GM21367 (cell line): ENCODE measurements at regions not wholly inside any gene's neighbourhood (a gene's known extent, or its start where the extent isn't known, plus 50 kb on each side); places are given as distances from the start of the nearest gene placed in this dataset.

Experiments
- ATAC-seq: cut with Tn5 transposase; IDR thresholded peaks from one replicate; pipeline ENCODE4 v1.9.1; 2021; ENCODE audit not compliant: unreplicated experiment

DNA sequence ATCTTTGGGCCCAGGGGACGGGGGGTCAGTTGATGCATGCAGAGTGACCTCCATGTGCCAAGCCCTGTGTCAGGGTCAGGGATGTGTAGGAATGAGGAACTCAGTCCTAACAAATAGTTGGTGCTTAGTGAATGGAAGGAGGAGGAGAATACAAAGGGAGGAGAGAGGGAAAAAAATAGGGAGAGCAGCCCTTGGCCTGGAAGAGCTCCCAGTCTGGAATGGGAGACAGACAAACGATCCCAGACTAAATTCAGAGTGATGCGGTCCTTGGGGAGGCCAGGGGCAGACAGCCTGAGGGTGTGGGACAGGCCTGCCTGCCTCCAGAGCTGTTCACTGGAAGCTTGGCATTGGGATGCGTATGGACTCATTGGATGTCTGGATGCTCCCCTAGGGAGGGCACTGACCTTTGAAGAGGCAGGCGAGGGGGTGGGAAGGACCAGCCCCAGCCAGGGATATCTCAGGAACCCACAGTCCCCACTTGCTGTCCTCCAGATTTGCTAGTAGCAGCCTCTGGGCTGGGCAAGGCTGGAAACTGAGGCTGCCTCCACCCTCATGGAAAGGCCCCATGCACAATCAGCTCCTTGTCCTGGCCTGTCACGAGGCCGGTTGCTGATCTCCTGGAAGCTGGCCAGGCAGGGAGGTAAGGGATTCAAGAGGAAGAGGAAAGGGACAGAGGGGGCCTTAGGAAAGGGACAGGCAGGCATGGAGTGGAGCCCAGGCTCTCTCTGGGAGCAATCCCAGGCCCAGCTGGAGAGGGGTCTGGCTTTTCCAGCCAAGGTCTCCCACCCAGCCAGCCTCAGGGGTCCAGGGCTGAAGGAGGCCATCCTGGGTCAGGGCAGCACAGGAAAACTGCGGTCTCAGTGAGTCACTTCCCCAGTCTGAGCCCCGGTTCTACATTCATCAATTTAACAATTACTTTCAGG lies 69.0 kb upstream of the GGTA1 start:
- ATAC-seq, result no peak

DNA sequence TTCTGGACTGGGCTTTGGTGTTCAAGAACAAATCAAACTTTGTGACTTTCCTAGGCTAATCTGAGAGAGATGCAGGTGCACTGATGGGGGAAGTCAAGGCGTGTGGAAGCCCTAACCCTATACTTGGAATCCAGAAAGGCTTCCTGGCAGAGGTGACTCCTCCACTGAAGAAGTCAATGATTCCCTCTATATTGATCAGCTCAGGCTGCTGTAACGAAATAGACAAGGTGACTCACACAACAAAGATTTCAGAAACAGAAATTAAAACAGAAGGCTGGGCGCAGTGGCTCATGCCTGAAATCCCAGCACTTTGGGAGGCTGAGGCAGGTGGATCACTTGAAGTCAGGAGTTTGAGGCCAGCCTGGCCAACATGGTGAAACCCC lies 69.6 kb upstream of the GGTA1 start:
- ATAC-seq, result no peak

DNA sequence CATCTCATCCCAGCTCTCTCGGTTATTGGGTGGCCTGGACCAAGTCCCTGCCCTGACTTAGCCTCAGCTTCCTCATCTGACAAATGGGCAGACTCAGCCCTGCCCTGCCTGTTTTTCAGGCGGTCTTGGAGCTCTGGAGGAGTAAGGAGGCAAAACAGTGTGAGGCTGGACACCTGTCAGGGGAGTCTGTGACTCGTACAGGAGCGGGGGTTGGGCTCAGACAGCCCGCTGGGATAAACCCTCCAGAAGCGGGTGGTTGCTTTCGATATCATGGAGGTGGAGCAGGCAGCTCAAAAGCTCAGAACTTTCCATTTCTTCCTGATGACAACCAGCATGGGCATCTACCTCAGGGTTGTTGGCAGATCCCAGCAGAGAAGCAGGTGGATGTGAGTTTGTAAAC lies 72.9 kb upstream of the GGTA1 start:
- ATAC-seq, result no peak

DNA sequence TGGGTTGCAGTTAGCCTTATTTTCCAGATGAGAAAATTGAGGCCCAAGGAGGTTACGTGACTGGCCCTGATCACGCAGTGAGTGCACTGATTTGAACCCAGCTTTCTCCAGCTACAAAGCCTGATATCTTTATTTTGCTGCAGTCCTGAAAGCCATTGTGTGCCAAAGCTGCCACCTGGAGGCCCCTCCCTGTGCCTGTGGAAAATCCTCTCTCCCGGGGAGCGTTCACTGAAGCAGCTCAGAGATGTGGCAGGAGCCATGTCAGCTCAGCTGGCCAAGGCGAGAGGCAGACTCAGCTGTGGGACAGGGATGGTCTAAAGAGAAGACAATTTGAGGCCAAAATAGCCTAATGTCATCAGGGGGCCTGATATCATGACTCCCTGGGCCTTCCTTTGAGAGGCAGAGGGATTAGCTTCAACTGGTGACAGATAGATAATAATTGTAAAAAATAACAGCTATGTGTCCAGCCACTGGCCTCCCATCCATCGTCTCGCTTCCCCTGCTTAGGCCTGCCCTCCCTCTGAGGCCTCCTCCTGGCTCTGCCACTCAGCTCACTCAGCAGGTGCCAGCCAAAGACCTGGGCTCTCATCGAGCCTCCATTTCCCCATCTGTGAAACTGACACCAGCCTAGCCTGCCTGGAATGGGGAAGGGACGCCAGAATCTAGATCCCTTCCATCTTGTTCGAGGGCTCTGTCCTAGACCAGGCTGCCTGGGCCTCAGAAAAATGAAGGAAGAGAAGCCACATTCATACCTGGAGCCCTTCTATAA lies 74.3 kb upstream of the GGTA1 start:
- ATAC-seq, result no peak

DNA sequence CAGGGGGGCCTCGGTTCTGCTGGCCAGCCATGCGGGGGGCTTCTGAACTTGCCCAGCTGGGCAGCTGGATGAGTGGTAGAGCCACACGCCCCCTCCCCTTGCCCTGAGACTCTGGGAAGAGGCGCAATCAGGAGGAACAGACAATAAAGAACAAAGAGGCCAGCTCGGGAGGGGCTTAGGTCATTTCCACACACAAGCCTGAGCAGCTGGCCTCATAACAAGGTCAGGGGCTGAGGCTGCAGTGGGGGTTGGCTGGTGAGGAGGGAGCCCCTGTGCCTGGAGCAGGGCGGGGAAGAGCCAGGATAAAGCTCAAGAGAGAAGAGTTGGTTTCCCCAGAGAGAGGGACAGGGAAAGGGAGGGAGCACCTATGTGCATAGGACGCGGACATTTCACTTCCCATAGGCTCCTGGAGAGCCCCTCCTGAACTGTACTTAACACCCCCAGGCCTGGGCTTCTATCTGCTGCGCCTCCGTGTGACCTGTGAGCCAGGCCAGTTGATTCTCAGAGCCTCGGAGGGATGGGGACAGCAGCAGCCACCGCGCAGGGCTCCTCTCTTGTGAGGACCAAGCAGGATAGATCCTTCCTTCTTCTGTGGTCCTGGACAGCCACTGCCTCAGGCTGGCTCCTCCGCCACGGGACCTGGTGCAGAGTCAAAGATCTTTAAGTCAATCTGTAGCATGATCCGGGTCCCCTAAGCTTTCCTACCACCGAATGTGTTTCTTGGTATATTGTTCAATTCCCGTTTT lies 75.3 kb upstream of the GGTA1 start:
- no peak for ATAC-seq

DNA sequence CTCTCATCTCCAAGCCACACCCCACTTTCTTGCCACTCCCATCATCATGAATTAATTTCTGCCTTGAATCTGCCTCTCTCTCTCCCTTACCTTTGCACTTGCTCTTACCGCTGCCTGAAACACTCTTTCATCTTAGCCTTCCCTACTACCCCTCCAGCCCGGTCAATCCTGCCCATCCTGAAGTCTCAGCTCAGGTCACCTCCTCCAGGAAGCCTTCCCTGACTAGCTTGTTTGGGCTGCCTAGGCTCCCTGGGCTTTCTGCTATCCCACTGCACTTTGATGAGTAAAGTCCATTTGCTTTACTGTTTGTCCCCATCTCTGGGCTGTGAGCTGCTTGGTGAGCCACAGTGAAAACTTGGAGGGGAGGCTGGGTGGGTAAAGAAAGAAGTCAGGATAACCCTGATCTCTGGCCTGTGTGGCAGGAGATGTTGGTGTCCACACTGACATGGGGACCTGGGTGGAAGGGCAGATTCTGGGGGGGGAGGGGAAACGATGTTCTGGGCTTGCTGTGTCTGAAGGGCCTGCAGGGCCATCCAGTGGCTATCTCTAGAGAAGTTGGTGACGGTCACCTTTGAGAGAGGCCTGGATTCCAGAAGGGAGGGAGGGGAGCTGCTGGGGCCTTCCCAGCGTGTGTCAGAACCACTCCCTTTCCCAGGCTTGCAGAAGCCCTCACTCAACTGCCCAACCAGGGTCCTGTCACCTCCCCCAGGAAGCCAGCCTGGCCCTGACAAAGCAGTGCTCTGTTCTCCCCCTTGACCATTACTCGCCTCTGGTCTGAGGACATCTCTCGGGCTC lies 75.0 kb upstream of the DAB2IP start:
- ATAC-seq, result no peak

DNA sequence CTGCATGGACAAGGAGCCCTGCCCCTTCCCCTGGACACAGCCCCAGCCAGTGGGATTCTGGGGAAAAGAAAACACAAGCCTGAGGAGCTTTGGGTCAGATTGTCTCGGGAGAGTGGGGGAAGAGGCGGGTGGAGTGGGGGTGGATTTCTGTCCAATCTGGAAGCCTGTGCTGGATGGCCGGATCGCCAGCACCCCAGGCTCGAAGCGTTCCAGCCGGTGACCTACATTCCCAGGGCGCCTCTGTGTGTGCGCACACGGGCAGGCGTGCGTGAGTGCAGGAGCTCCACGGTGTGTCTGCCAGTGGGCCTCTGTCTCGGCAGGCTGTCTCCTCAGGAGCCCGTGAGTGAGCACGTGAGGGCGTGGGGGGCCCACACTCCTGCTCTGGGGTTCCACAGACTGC lies 74.3 kb upstream of the DAB2IP start:
- ATAC-seq, result no peak

DNA sequence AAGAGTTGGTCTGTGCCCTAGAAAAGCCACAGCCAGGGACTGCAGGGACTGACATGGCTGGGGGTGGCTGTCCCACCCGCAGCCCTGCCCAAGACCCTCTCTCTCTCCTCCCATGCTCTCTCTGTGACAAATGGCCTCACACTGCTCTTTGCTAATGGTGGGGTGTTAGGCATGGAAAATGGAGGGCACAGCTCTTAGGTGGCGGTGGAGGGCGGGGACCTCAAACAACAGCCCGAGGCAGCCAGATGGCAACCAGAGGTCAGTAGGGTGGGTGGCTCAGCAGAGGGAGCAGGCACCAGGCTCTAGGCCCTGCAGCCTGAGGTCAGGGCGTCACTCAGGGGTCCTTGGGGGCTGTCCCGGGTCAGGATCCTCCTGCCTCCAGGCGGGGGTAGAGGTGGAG lies 73.9 kb upstream of the DAB2IP start:
- no peak for ATAC-seq

DNA sequence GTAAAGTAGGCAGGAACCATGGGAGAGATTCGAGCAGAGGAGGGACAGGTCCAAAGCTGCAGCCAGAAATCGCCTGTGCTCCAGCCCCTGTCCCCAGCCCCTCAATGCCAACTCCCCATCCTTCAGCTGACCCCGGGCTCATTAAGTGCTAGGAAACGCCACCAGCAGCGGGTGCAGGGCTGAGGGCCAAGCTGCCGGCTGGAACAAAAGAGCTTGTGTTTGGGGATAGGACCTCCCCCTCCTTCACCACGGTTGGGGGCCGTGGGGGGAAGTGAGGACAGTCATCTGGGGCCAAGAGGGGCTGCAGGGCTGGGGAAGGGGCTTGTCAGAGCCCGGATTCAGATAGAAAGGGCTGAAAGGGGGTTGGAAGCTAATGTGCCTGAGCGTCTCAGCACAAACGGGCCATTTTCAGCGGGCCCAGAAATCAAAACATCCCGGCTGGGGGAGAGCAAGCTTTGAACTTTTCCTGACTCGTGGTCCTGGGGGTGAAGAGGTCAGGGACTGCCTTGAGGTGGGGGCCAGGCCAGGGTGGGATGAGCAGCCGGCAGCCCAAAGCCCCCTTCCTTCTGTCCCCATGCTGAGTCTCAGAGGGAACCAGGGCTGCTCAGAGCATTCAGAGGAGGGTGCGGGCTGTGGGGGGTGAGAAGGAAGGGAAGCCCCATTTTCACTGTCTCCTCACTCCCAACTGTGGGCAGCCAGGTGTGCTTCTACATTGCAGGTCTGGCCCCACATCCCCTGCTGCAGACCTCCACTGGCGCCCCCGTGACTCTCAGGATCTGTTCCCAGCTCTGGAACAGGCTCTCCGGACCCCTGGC lies 69.4 kb upstream of the DAB2IP start:
- no peak for ATAC-seq

DNA sequence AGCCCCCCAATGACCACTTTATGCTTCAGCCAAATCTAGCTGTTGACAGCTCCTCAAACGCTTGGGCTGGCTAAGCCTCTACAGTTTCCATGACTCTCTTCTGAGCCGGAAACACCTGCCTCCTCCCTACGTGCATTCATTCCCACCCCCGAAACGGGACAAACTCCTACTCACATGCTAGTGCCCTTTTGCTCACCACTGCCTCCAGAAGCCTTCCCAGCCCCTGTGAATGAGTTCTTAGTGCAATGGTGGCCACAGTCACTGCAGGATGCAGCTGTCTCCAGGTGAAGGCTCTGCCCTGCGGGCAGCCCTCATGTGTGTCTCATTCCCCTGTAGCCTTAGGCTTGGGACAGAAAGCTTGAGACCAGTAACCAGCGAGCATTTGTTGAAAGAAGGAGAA lies 68.8 kb upstream of the DAB2IP start:
- no peak for ATAC-seq

DNA sequence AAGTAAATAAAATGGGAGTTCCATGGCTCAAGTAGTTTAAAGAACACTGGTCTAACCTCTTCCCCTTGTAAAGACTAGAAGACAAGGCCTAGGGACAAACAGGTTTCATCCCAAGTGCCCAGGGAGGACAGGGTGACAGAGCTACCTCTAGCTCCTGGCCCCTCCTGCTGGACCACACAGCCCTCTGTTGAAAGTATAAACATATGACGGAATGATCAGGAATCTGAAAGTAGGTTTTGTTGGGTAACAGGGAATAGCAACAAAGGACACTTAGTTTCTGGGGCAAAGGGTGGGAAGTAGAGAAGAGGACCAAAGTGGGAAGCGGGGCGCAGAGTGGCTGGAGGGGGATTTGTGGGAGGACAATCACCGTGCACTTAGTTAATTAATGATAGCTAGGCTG lies 67.0 kb upstream of the DAB2IP start:
- ATAC-seq, result no peak

DNA sequence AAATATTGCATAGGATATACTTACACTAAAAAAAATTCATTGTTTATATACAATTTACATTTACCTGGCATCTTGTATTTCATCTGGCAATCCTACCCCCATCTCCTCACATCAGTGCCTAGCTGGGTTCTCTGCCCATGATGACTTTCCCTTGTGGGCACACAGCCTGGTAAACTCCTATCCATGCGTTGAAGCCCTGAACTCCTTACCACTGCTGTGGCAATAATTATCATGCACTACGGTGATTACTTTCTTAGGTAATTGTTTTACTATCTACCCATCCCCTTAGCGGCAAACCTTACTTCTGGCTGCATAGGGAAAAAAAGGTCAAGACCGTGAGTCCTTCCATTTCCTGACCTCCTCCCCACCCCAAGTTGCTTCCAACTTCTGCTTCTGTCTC lies 63.6 kb upstream of the DAB2IP start:
- no peak for ATAC-seq

DNA sequence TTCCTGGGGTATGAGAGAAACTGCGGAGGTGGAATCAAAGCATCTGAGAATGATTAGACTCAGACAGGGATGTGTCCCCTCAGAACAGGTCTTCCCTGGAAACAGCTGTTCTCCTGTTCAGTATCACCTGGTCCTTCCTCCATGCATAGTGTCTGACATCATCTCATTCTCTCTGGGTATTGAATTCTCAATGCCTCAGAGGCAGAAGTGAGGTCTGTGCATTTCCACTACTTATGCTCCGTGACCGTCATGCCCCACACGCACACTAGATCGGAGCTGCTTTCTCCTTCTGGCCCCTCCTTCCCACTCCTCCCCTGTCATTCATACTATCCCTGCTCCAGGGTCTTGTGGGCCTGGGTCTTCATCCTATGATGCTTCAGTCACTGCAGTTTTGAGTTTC lies 61.4 kb upstream of the DAB2IP start:
- ATAC-seq, result no peak

DNA sequence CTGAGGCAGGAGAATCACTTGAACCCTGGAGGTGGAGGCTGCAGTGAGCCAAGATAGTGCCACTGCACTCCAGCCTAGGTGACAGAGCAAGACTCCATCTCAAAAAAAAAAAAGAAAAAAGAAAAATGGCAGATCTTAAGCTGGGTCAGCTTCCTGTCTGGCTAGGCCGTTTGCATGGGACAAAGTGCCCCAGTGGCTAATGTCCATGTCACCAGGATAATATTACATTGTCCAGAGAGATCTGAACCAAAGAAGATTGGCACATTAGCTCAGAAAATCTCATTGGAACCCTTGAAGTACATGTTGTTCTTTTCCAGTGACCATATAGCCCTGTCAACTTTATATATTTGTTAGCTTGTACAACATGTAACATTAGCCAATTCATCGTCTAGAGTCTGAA lies 59.2 kb upstream of the DAB2IP start:
- no peak for ATAC-seq

DNA sequence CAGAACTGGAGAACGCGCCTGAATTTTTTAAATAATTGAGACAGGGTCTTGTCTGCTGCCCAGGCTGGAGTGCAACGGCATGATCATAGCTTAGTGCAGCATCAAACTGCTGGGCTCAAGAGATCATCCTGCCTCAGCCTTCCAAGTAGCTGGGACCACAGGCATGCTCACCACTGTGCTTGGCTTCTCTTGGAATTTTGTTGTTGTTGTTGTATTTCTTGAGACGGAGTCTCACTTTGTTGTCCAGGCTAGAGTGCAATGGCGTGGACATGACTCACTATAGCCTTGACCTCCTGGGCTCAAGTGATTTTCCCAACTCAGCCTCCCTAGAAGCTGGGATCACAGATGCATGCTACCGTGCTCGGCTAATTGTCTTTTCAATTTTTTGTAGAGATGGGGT lies 58.4 kb upstream of the DAB2IP start:
- ATAC-seq, result no peak

DNA sequence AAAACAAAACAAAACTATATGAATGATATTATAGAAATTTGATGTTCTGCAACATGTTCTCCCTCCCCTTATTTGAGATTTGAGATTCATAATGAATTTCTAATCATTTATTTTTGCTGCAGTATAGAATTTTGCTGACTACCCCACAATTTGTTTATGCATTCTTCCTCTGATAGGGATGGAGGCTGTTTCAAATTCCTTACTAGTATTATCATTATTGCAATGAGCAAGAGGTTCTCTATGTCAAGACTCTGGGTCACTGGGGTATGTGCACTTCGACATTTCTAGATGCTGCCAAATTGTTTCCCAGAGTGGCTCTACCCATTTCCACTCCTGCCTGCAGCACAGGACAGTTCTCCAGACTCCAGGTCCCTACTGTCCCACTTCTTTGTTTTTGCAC lies 54.9 kb upstream of the DAB2IP start:
- ATAC-seq, result no peak

DNA sequence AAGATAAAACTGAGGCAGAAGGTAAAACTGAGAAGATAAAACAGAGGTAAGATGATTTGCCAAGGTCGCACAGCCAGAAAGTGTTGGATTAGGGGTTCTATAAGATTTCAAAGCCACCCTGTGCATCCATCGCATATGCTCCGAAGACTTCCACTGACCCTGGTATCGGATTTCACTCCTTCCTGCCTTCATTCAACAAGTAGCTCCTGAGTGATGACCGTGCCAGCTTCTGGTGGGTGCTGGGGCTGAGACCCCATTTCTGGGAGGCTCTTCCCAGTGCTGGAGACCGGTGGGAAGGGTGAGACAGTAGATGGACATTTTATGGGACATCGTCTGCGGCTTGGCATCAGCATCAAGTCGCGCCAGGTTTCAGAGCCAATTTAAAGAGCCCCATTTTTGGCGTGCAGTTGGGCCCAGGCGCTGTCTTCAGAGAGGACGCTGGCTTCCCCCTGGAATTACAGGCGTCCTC lies 53.7 kb upstream of the DAB2IP start:
- ATAC-seq, result no peak

DNA sequence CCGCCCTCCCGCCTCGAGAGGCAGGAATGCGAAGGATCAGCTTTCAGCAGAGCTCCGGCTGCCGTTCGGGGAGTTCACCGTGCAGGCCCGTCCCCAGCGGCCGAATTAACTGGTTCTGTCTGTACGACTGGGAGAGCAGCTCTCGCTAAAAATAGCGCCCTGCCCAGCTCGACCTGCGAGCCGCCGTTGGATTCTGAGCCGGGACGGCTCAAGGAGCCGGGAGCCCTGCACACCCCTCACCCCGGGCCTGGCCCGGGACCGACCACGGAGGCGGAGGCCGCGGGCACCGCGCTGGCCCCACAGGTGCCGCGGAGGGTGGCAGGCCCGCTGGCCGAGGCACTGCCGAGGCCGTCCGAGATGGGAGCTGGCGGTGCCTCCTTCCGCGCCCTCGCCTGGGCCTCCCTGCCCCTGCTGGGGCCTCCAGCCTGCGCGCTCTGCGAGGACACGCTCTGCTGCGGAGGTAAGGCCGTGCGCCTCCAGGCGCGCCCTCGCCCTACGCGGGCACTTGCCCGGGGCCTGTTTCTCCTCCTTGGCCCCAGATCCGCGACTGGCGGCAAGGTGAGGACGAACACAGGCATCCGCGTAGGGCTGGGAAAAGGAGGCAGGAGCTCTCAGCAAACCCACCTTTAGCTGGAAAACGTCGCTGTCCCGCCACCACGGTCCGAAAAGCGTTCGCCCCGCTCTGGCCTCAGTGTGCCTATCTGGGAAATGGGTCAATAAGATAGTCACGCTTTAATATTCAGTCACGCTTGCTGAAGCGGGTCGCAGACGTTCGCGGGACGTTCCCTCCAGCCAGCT lies 53.1 kb upstream of the DAB2IP start:
- ATAC-seq, result no peak
